ENCODE measurements at regions not wholly inside any gene's neighbourhood (a gene's known extent, or its start where the extent isn't known, plus 50 kb on each side); places are given as distances from the start of the nearest gene placed in this dataset.

DNA sequence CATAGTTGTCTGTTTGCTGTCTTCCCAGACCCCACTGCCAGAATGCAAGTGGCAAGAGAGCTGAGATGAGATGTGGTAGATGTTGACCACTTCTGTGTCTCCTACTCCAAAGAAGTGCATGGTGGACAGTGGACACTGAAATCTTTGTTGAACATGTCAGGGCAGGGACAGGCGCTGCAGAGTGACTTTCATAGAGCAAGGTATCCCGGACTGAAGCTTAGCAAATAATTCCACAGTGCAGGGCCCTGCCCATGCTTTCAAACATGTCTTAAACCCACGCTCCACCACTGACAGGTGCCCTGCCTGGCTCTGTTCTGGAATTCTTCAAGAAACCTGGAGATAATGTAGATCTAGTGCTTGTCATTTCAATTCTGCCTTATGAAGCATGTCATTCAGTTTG, 470.5 kb upstream of the ID2 start:
- no peaks in the 10 kb centered on the region for H3K27me3 ChIP-seq
- H3K36me3 ChIP-seq: no peaks in the 10 kb centered on the region
- TF ChIP-seq, protein P1, sequence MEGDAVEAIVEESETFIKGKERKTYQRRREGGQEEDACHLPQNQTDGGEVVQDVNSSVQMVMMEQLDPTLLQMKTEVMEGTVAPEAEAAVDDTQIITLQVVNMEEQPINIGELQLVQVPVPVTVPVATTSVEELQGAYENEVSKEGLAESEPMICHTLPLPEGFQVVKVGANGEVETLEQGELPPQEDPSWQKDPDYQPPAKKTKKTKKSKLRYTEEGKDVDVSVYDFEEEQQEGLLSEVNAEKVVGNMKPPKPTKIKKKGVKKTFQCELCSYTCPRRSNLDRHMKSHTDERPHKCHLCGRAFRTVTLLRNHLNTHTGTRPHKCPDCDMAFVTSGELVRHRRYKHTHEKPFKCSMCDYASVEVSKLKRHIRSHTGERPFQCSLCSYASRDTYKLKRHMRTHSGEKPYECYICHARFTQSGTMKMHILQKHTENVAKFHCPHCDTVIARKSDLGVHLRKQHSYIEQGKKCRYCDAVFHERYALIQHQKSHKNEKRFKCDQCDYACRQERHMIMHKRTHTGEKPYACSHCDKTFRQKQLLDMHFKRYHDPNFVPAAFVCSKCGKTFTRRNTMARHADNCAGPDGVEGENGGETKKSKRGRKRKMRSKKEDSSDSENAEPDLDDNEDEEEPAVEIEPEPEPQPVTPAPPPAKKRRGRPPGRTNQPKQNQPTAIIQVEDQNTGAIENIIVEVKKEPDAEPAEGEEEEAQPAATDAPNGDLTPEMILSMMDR (IDR thresholded peaks at IDR 0.05): no peak
- TF ChIP-seq POLR2A (IDR thresholded peaks at IDR 0.05): no peak
- DNase-seq: no peak
- H3K4me3 ChIP-seq: no peak overlapping the region
- H3K9me3 ChIP-seq: no peaks in the 10 kb centered on the region
- no peaks in the 10 kb centered on the region for H3K4me1 ChIP-seq
- intact Hi-C loops (cut with DNase I; ENCODE audit: low total_unique reads): no loop called here
- no peak overlapping the region for H3K27ac ChIP-seq

DNA sequence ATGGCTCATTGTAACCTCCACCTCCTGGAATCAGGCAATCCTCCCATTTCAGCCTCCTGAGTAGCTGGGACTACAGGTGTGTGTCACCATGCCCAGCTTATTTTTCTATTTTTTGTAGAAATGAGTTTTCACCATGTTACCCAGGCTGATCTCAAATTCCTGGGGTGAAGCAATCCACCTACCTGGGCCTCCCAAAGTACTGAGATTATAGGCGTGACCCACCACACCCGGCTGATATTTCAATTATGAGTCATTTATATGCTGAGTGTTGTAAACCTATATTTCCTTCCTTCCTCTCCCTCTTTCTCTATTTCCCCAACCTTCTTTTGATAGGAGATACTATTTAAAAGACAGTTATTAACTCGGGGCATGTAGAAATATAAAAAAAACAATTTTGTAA, 469.6 kb upstream of the ID2 start:
- H3K36me3 ChIP-seq: no peaks in the 10 kb centered on the region
- no peaks in the 10 kb centered on the region for H3K9me3 ChIP-seq
- no peaks in the 10 kb centered on the region for H3K4me1 ChIP-seq
- no peak for TF ChIP-seq POLR2A (IDR thresholded peaks at IDR 0.05)
- TF ChIP-seq, protein P1 (IDR thresholded peaks at IDR 0.05): no peak
- no peak overlapping the region for H3K27ac ChIP-seq
- H3K27me3 ChIP-seq: no peaks in the 10 kb centered on the region
- no peak overlapping the region for H3K4me3 ChIP-seq
- no peak for DNase-seq
- intact Hi-C loops (cut with DNase I; ENCODE audit: low total_unique reads): no loop called here

DNA sequence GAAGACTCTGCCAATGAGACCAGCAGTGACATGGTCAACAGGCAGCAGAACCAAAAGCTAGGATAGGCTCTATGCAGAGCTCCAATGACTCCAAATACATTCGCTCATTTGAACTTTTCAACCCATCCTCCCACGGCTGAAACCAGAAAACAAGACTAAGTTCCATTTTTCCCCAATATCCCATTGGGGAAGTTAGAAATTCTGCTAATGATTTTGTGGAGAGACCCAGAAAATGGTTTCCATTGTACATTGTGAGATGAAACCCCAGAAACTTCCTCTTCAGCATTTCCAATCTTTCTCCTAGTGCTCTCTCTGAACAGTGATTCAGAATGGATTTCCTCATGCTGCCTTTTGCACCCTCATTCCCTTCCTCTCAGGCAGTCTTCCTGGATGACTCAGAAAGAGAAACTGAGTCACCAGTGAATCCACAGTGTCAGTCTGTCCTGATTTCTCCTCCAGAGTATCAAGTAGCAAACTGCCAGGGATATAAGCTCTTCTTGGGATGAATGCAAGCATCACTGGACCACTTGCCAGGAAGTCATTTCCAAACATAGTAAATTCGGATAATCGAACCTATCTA, 467.7 kb upstream of the ID2 start:
- Histone ChIP-seq H3K4me1 (no peaks in the 10 kb centered on the region), H3K4me3 (no peak overlapping the region), H3K9me3 (no peaks in the 10 kb centered on the region), H3K27ac (peak overlapping the region in 1 of 2 donors; percentile 65), H3K27me3 (no peaks in the 10 kb centered on the region), H3K36me3 (no peaks in the 10 kb centered on the region)
- TF ChIP-seq, protein P1 (IDR thresholded peaks at IDR 0.05): no peak
- no peak for TF ChIP-seq POLR2A (IDR thresholded peaks at IDR 0.05)
- intact Hi-C loops (cut with DNase I; ENCODE audit: low total_unique reads): no loop called here
- no peak for DNase-seq

DNA sequence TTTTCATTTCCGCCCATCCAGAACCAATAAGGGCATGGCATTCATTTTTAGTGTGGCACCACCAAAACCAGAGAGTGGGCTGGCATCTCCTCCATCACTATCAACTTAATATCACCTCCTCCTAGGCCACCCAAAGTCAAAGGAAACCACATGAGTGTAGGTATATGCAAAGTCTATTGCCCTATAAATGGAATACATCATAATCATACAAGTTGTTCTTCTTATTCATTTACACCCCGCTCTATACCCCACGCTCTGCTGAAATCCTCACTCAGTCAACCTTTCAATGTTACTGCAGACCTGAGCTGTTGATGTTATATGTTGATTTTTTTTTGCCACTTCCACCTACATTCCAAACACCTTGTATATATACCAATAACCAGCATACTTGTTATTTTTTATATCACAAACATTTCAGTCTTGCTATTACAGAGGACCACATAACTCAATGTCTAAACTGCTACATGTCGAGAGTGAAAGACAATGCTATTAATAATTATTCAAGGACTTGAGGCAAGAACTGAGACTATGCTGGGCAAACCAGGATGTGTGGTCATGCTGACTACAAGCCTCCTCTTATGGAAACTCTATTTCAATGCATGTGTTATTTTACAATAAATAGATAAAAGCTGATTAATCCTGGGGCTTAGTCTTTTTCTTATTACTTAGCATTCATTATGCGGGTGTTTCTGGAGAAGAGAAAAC, 466.5 kb upstream of the ID2 start:
- DNase-seq: no peak
- Histone ChIP-seq H3K4me1 (no peaks in the 10 kb centered on the region), H3K9me3 (no peaks in the 10 kb centered on the region), H3K27me3 (no peaks in the 10 kb centered on the region), H3K27ac (peak overlapping the region; percentile 65 to 69), H3K36me3 (no peaks in the 10 kb centered on the region), H3K4me3 (no peak overlapping the region)
- intact Hi-C loops (cut with DNase I; ENCODE audit: low total_unique reads): no loop called here
- TF ChIP-seq POLR2A (IDR thresholded peaks at IDR 0.05): no peak
- TF ChIP-seq, protein P1 (IDR thresholded peaks at IDR 0.05): no peak

DNA sequence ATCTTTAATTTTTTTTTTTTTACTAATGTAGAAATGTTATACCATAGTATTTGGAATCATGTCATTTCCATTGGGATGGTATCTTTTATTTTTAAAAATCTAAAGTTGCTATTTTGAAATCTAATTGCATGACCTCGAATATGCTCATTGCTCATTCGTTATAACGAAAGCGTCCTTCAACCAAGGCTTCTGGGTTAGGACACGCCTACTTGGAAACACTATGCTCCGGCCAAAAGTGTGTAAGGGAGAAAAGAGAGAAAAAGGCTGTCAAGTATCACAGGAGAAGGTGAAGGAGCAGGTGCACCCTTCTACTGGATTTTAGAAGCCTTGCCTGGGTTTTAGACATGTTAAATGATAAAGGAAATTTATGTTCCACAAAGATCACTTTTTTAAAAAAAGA, 465.9 kb upstream of the ID2 start:
- DNase-seq: no peak
- TF ChIP-seq, protein P1 (IDR thresholded peaks at IDR 0.05): no peak
- Histone ChIP-seq H3K27ac (peak overlapping the region; percentile 65 to 69), H3K4me3 (no peak overlapping the region), H3K27me3 (no peaks in the 10 kb centered on the region), H3K9me3 (no peaks in the 10 kb centered on the region), H3K36me3 (no peaks in the 10 kb centered on the region), H3K4me1 (no peaks in the 10 kb centered on the region)
- intact Hi-C loops (cut with DNase I; ENCODE audit: low total_unique reads): no loop called here
